Endothelial cell of umbilical vein (primary cell): ENCODE measurements at regions not wholly inside any gene's neighbourhood (a gene's known extent, or its start where the extent isn't known, plus 50 kb on each side); places are given as distances from the start of the nearest gene placed in this dataset.

ENCODE experiments used
- BruUV-seq: library from RNA; stranded (reverse); fragments of 400-500 nt; replicated peaks from 2 replicates; lab custom pipeline; 2021; lab: Mats Ljungman, UMichigan
- CTCF ChIA-PET: fragments of 300-600, 350-600 bp; sonication (Branson Sonifier 250); formaldehyde crosslinking; loops from one replicate; lab custom pipeline; 2021; ENCODE audit warnings: antibody characterized with exemption, inconsistent platforms; lab: Charles Lee
- POLR2A ChIA-PET: fragments of 300-600, 350-600 bp; sonication (Branson Sonifier 250); formaldehyde crosslinking; loops from one replicate; lab custom pipeline; 2021; ENCODE audit warnings: antibody characterized with exemption, inconsistent platforms; lab: Charles Lee
- DNase-seq: peaks from one replicate; pipeline ENCODE4 v3.0.0-alpha.2; 2011; ENCODE audit warnings: low read depth, low spot score
- FAIRE-seq: peaks from 2 replicates; lab custom pipeline; 2011; peaks lifted over from hg19 to GRCh38; lab: Jason Lieb, UNC
- H2AFZ ChIP-seq: 2 replicates; pipeline ENCODE4 v1.6.0; 2012; ENCODE audit warnings: low read depth, low read length, control low read depth, inconsistent platforms
- H3K27ac ChIP-seq: 2 replicates; pipeline ENCODE4 v1.5.1; 2011; ENCODE audit warnings: low read depth, mild to moderate bottlenecking, control low read depth, low read length, moderate library complexity; ENCODE audit not compliant: insufficient read depth
- H3K27me3 ChIP-seq, 2 experiments: 2 replicates each; pipeline versions ENCODE4 v1.6.0 to v1.6.1; 2011; ENCODE audit warnings: low read length in 2 of 2, mixed read lengths in 1 of 2; ENCODE audit not compliant: control insufficient read depth in 2 of 2, insufficient read depth in 2 of 2
- H3K36me3 ChIP-seq, 2 experiments: 2 replicates in 1 of 2; 3 replicates in 1 of 2; pipeline ENCODE4 v1.5.1; 2011; ENCODE audit warnings: low read length in 2 of 2, mild to moderate bottlenecking in 1 of 2, moderate library complexity in 1 of 2; ENCODE audit not compliant: control insufficient read depth in 2 of 2, insufficient read depth in 2 of 2; ENCODE audit errors: extremely low read depth in 1 of 2
- H3K4me1 ChIP-seq: 3 replicates; pipeline ENCODE4 v1.5.1; 2011; ENCODE audit warnings: mild to moderate bottlenecking, low read length; ENCODE audit not compliant: control insufficient read depth, insufficient read depth; ENCODE audit errors: extremely low read depth
- H3K4me2 ChIP-seq: 2 replicates; pipeline ENCODE4 v1.6.1; 2011; ENCODE audit warnings: low read length, control low read depth, mixed read lengths; ENCODE audit not compliant: insufficient read depth
- H3K4me3 ChIP-seq, 3 experiments: fragments of 200-600 bp in 1 of 3; sonication (generic), shearing (Covaris generic) in 1 of 3; replicated peaks in 1 of 3; 2 replicates each; pipeline ENCODE4 v1.5.1; 2011 to 2016; ENCODE audit warnings: control low read depth in 3 of 3, low read length in 3 of 3, mild to moderate bottlenecking in 2 of 3, inconsistent platforms in 1 of 3, low read depth in 1 of 3, moderate library complexity in 1 of 3; ENCODE audit not compliant: insufficient read depth in 1 of 3
- H3K79me2 ChIP-seq: 2 replicates; pipeline ENCODE4 v1.6.0; 2012; ENCODE audit warnings: low read length, inconsistent platforms; ENCODE audit not compliant: control insufficient read depth, insufficient read depth
- H3K9ac ChIP-seq: replicated peaks from 2 replicates; pipeline ENCODE3; 2011; ENCODE audit warnings: low read length, control low read depth; ENCODE audit not compliant: insufficient read depth; ENCODE audit errors: extremely low read depth
- H3K9me1 ChIP-seq: replicated peaks from 3 replicates; pipeline ENCODE4 v1.6.0; 2011; ENCODE audit warnings: mild to moderate bottlenecking, low read length; ENCODE audit not compliant: control insufficient read depth, insufficient read depth; ENCODE audit errors: extremely low read depth
- H3K9me3 ChIP-seq: replicated peaks from 2 replicates; pipeline ENCODE4 v1.5.1; 2012; ENCODE audit warnings: low read length, inconsistent platforms; ENCODE audit not compliant: control insufficient read depth, insufficient read depth
- H4K20me1 ChIP-seq: replicated peaks from 2 replicates; pipeline ENCODE3; 2011; ENCODE audit warnings: mild to moderate bottlenecking, low read length; ENCODE audit not compliant: control insufficient read depth, insufficient read depth; ENCODE audit errors: extremely low read depth
- EZH2 ChIP-seq: IDR thresholded peaks from 2 replicates; pipeline ENCODE4 v1.6.1; 2012; ENCODE audit warnings: borderline replicate concordance, low read depth, mild to moderate bottlenecking, moderate library complexity, low read length, inconsistent platforms; ENCODE audit not compliant: severe bottlenecking
- FOS ChIP-seq: IDR thresholded peaks from 2 replicates; pipeline ENCODE4 v1.6.1; 2011; ENCODE audit warnings: mild to moderate bottlenecking, low read length, moderate library complexity, borderline replicate concordance; ENCODE audit not compliant: insufficient read depth
- GATA2 ChIP-seq: IDR thresholded peaks from 2 replicates; pipeline ENCODE4 v1.7.0; 2011; ENCODE audit warnings: low read depth, mild to moderate bottlenecking, moderate library complexity, mixed read lengths, low read length; ENCODE audit not compliant: insufficient read length, insufficient read depth
- JUN ChIP-seq: IDR thresholded peaks from 2 replicates; pipeline ENCODE4 v1.6.1; 2011; ENCODE audit warnings: borderline replicate concordance, low read depth; ENCODE audit not compliant: insufficient read length, insufficient read depth
- MYC ChIP-seq: IDR thresholded peaks from one replicate; pipeline ENCODE4 v1.6.1; 2011; ENCODE audit warnings: mild to moderate bottlenecking, low read depth, low read length
- POLR2A ChIP-seq: IDR thresholded peaks from 2 replicates; pipeline ENCODE4 v1.6.1; 2012; ENCODE audit warnings: low read depth, mild to moderate bottlenecking, control low read depth, low read length
- POLR2AphosphoS5 ChIP-seq: IDR thresholded peaks from 2 replicates; pipeline ENCODE4 v1.6.1; 2012; ENCODE audit warnings: low read depth, mild to moderate bottlenecking, control low read depth, low read length, moderate library complexity; ENCODE audit not compliant: insufficient read depth
- dilution Hi-C: fragments of 300-500 bp; cut with MboI; formaldehyde crosslinking; loops from one replicate; pipeline ENCODE4 v1.15.0; 2019; ENCODE audit warnings: low sequenced_read_pairs; ENCODE audit not compliant: extremely low pct_ligation_motif_present
- intact Hi-C: fragments of 100-400 bp; cut with micrococcal nuclease; formaldehyde crosslinking; loops from one replicate; pipeline ENCODE4 v1.10.0; 2022
- TF ChIP-seq, protein P1 (sequence below): IDR thresholded peaks from 2 replicates; pipeline ENCODE4 v1.6.1; 2011; ENCODE audit not compliant: insufficient read depth, insufficient read length
- TF ChIP-seq, protein P2 (sequence below), 2 donors: IDR thresholded peaks; 1 replicate in 1 of 2; 2 replicates in 1 of 2; pipeline ENCODE4 v1.5.1; 2011; ENCODE audit warnings: low read length in 2 of 2, mild to moderate bottlenecking in 2 of 2, moderate library complexity in 2 of 2, control low read depth in 1 of 2, inconsistent platforms in 1 of 2, low read depth in 1 of 2; ENCODE audit not compliant: insufficient read depth in 1 of 2; ENCODE audit errors: extremely low read depth in 1 of 2

DNA sequence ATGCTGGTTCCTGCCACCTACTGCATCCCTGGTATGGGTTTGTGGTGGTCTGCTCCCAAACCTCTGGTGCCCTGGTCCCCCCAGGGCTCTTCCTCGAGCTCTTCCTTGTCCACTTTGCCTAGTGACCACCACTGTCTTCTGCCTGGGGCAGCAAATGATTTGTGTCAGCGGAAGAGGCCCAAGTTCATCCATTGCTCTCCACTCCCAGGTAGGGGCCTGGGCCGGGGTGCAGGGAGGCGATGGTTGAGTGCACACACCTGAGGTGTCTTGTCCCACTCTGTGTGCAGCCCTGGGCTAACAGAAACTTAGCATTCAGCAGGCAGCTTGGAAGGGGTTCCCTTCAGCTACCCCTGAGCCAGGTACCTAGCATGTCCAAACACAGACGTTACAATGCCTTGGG lies 75.6 kb upstream of the SOX3 start:
- no peaks in the 10 kb centered on the region for H3K9me1 ChIP-seq
- CTCF ChIA-PET, result no interaction called here

More for the DNA sequence above, 75.6 kb upstream of the SOX3 start:
- BruUV-seq, result no TSS peak
- intact Hi-C loops (no loop called here), dilution Hi-C loops (no loop called here)
- no peaks in the 10 kb centered on the region for H4K20me1 ChIP-seq
- TF ChIP-seq EZH2 (no peak), FOS (no peak), POLR2A (no peak), GATA2 (no peak), MYC (no peak), JUN (no peak), POLR2AphosphoS5 (no peak)
- TF ChIP-seq, protein P1, sequence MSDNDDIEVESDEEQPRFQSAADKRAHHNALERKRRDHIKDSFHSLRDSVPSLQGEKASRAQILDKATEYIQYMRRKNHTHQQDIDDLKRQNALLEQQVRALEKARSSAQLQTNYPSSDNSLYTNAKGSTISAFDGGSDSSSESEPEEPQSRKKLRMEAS, result no peak
- TF ChIP-seq, protein P2, sequence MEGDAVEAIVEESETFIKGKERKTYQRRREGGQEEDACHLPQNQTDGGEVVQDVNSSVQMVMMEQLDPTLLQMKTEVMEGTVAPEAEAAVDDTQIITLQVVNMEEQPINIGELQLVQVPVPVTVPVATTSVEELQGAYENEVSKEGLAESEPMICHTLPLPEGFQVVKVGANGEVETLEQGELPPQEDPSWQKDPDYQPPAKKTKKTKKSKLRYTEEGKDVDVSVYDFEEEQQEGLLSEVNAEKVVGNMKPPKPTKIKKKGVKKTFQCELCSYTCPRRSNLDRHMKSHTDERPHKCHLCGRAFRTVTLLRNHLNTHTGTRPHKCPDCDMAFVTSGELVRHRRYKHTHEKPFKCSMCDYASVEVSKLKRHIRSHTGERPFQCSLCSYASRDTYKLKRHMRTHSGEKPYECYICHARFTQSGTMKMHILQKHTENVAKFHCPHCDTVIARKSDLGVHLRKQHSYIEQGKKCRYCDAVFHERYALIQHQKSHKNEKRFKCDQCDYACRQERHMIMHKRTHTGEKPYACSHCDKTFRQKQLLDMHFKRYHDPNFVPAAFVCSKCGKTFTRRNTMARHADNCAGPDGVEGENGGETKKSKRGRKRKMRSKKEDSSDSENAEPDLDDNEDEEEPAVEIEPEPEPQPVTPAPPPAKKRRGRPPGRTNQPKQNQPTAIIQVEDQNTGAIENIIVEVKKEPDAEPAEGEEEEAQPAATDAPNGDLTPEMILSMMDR (IDR thresholded peaks at IDR 0.05; ENCODE audit: extremely low read depth in 1 of 2, insufficient read depth in 1 of 2, low read depth in 1 of 2, low read length in 2 of 2), result no peak
- H3K27ac ChIP-seq, result no peak overlapping the region
- H3K27me3 ChIP-seq, result no peaks in the 10 kb centered on the region
- H3K36me3 ChIP-seq, result no peaks in the 10 kb centered on the region
- H3K9ac ChIP-seq, result no peak overlapping the region
- H3K4me3 ChIP-seq, result no peak overlapping the region
- no peaks in the 10 kb centered on the region for H3K4me1 ChIP-seq
- POLR2A ChIA-PET, result no interaction called here
- no peak for FAIRE-seq
- H2AFZ ChIP-seq, result no peak overlapping the region
- H3K4me2 ChIP-seq, result no peak overlapping the region
- no peaks in the 10 kb centered on the region for H3K79me2 ChIP-seq
- H3K9me3 ChIP-seq, result no peaks in the 10 kb centered on the region
- no peak for DNase-seq
